GM10266 (cell line): ENCODE measurements at regions not wholly inside any gene's neighbourhood (a gene's known extent, or its start where the extent isn't known, plus 50 kb on each side); places are given as distances from the start of the nearest gene placed in this dataset.
"Not testable (repeated sequence)": the region's sequence is repeated elsewhere in the genome, so short reads cannot be mapped to it uniquely, and the experiment has no call there.

Experiments used
- DNase-seq: peaks from one replicate; pipeline ENCODE4 v3.0.0; 2012; ENCODE audit errors: extremely low spot score
- CTCF ChIP-seq: IDR thresholded peaks from 2 replicates; pipeline ENCODE4 v1.5.1; 2012; ENCODE audit warnings: mild to moderate bottlenecking, low read depth; ENCODE audit not compliant: control insufficient read depth, insufficient read depth; ENCODE audit errors: missing control alignments

DNA sequence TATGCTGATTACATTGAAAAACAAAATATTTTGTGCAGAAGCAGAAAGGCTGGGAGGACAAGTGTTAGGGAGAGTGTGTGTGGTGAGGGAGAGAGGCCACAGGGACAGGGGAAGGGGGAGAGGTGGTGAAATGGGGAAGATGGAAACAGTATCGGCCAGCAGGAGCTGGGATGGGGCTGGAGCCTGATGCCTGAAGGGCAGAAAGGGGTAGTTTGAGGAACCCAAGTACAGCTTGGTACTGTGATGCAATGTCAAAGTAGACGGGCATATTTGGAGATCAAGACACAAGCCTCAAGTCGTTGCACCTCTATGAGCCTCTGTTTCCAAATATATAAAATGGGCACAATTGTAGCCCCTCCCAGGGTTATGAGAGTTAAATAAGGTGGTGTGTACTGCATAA, 152.1 kb downstream of the LPIN1 start:
- no peak for TF ChIP-seq CTCF
- no peak for DNase-seq

DNA sequence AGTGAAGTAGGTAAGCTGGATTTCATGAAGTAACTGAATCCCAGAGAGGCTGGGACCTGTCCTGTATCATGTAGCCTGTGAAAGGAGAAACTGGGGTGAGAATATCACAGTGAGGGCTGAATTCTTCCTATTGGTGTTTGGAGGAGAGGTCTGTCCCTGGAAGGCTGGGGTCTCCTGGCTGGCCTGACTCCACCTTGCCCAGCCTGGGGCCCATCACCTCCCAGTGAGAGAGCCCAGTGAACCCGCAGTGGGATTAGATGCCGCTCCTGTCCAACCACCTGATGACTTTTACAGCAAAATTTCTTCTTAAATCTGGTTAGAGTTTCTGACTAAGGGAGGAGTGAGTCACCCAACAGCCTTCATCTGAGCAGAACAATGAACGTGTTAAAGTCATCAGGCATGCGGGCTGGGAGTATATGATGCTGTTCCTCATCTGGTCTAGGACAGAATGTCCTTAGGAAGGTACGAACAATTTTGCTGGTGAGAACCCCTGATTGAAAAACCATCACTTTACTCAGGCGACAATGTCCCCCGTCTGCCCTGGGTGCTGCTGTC, 152.9 kb downstream of the LPIN1 start:
- DNase-seq = no peak
- no peak for TF ChIP-seq CTCF

- not testable (repeated sequence) for DNase-seq
Observed at GRCh38 chr2:11900891-11901290, 154.5 kb downstream of the LPIN1 start.

- TF ChIP-seq CTCF = no peak
- DNase-seq = no peak
Observed at GRCh38 chr2:11901351-11902069, 155.1 kb downstream of the LPIN1 start.

GRCh38 chr2:11903085-11903606, 156.7 kb downstream of the LPIN1 start:
- no peak for TF ChIP-seq CTCF
- DNase-seq = no peak

DNA sequence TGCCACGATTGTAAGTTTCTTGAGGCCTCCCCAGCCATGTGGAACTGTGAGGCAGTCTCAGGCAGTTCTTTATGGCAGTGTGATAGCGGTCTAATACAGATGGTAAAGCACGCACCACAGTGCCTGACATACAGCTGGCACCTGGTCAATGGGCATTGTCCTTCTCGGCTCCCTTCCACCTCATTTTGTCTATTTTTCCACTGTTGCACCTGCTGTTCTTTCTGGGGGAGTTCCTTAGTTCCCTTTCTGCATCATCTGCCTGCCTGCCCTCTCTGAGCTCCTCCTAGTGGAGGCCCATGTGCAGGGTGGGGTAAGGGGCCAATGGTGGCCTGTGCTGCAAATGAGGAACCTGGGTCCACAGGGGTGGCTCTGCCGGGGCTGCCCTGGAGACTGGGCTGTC, 157.6 kb downstream of the LPIN1 start:
- DNase-seq = peak; percentile 17

GRCh38 chr2:11904941-11905340, 158.5 kb downstream of the LPIN1 start:
- no peak for TF ChIP-seq CTCF
- no peak for DNase-seq

More for the DNA sequence above, 157.6 kb downstream of the LPIN1 start:
- peak; percentile 24 for TF ChIP-seq CTCF
